NB4 (cell line): ENCODE measurements at regions not wholly inside any gene's neighbourhood (a gene's known extent, or its start where the extent isn't known, plus 50 kb on each side); places are given as distances from the start of the nearest gene placed in this dataset.

ENCODE experiments used
- DNase-seq: peaks from one replicate; pipeline ENCODE4 v3.0.0; 2010; ENCODE audit warnings: low read depth
- H3K4me3 ChIP-seq: one replicate; pipeline ENCODE4 v1.5.1; 2011; ENCODE audit warnings: mild to moderate bottlenecking, low read depth, low read length, moderate library complexity
- MYC ChIP-seq: IDR thresholded peaks from 2 replicates; pipeline ENCODE4 v1.6.1; 2011; ENCODE audit warnings: low read depth, low read length
- POLR2A ChIP-seq: IDR thresholded peaks from 2 replicates; pipeline ENCODE4 v1.6.1; 2011; ENCODE audit warnings: mild to moderate bottlenecking; ENCODE audit not compliant: insufficient read length; ENCODE audit errors: extremely low read depth
- TF ChIP-seq, protein P1 (sequence below): IDR thresholded peaks from 2 replicates; pipeline ENCODE4 v1.6.1; 2011; ENCODE audit warnings: low read depth, low read length
- TF ChIP-seq, protein P2 (sequence below): IDR thresholded peaks from one replicate; pipeline ENCODE4 v1.5.1; 2012; ENCODE audit warnings: low read depth, low read length

DNA sequence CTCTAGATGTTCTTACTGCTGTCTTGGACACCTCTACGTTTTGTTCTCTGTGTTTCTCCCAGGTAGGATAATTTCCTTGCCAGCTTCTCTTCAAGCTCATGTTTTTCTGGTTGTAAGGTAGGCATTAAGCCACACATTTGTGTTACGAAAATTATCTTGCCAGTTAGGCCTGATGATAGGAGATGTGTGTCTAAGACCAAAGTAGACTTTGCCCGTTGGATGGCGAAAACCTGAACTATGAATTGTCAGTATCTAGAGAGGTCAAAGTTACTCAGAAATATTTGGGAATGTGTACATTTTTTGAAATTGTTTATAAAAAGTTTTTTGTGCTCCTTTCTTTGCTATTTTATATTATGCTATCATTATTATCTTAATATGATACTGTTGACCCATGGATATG is 72.8 kb downstream of the FHIP1A start:
- TF ChIP-seq, protein P1, sequence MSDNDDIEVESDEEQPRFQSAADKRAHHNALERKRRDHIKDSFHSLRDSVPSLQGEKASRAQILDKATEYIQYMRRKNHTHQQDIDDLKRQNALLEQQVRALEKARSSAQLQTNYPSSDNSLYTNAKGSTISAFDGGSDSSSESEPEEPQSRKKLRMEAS, result no peak
- TF ChIP-seq MYC, result no peak
- TF ChIP-seq POLR2A, result no peak
- TF ChIP-seq, protein P2, sequence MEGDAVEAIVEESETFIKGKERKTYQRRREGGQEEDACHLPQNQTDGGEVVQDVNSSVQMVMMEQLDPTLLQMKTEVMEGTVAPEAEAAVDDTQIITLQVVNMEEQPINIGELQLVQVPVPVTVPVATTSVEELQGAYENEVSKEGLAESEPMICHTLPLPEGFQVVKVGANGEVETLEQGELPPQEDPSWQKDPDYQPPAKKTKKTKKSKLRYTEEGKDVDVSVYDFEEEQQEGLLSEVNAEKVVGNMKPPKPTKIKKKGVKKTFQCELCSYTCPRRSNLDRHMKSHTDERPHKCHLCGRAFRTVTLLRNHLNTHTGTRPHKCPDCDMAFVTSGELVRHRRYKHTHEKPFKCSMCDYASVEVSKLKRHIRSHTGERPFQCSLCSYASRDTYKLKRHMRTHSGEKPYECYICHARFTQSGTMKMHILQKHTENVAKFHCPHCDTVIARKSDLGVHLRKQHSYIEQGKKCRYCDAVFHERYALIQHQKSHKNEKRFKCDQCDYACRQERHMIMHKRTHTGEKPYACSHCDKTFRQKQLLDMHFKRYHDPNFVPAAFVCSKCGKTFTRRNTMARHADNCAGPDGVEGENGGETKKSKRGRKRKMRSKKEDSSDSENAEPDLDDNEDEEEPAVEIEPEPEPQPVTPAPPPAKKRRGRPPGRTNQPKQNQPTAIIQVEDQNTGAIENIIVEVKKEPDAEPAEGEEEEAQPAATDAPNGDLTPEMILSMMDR, result no peak

DNA sequence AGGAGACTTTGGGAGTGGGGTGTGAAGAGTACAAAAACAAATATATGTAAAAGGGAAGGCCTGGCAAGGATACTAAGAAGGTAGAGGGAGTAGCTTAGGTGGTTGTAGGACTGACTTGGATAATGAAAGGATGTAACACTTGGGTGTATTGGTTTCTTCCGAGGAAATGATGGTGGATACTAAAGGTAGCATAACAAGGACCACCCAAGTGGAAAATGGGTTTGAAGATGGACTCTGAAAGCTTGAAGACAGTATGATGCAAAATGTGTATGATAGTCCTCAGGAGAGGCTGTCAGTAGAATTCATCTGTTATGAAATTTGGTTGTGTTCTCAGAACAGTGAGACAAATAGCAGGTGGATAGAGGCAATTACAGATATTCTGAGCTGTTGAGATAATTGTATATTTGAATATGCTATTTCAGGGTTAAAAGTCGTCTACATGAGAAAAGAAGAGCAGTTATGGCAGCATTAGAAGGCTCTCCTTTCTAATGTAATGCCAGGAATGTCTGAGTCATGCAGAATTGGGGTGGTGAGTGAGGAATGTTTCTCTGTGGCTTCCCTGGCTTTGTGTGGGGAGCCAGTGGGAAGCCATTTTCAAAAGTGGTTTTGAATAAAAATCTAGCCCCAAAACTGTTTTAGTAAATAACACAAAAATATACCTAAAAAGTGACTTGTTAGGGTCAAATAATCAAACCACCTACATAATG is 75.6 kb downstream of the FHIP1A start:
- TF ChIP-seq MYC (no peak), POLR2A (no peak)
- TF ChIP-seq, protein P2, result no peak
- TF ChIP-seq, protein P1, result no peak
- no peak overlapping the region for H3K4me3 ChIP-seq
- no peak for DNase-seq

More for the DNA sequence above, 72.8 kb downstream of the FHIP1A start:
- no peak overlapping the region for H3K4me3 ChIP-seq
- no peak for DNase-seq

DNA sequence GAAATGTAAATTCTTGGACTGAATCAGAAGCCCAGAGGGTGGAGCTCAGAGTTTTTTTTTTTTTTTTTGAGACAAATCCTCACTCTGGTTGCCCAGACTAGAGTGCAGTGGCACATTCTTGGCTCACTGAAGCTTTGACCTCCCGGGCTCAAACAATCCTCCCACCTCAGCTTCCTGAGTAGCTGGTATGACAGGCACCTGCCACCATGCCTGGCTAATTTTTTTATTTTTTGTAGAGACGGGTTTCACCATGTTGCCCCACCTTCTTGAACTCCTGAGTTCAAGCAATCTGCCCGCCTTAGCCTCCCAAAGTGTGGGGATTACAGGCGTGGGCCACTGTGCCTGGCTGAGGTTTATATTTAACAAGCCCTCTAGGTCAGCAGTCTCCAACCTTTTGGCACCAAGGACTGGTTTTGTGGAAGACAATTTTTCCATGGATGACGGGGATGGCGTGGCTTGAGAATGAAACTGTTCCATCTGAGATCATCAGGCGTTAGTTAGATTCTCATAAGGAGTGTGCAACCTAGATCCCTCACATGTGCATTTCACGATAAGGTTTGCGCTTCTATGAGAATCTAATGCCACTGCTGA is 76.7 kb downstream of the FHIP1A start:
- no peak overlapping the region for H3K4me3 ChIP-seq
- DNase-seq, result no peak
- TF ChIP-seq POLR2A, result no peak
- TF ChIP-seq, protein P1, result no peak
- TF ChIP-seq, protein P2, result no peak
- no peak for TF ChIP-seq MYC

DNA sequence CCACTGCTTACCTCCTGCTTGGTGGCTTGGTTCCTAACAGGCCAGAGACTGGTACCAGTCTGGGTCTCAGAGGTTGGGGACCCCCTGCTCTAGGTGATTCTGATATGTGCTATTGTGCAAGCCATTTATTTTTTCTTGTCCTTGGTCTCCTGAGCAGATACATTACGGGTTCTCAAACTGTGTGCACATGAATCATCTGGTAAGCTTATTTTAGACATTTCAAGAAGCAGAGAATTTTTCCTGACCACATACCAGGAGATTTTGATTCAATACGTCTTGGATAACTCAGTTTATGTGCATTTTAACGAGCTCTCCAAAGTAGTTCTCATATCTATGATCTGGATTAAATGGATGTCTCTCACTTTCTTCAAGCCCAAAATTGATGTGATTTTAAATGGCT is 77.2 kb downstream of the FHIP1A start:
- no peak for DNase-seq
- no peak for TF ChIP-seq MYC
- TF ChIP-seq, protein P1, result no peak
- no peak for TF ChIP-seq POLR2A
- TF ChIP-seq, protein P2, result no peak
- H3K4me3 ChIP-seq, result no peak overlapping the region

DNA sequence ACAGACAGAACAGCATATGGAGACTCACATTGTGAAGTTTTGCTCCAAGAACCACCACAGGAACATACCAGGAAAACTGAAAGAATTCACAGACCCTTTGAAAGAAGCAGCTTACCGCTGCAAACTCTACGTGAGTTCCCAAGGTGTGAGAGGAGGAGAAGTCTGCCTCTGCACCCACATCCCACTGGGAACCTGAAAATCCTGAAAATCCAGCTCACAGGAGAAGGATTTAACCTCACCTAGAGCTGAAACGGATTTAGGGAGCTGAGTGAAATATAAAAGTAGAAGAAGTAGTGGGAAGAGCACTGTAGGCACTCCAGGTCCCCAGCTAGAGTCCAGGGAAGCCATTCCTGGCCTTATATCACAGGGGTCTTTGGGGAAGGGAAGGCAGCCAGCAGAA is 80.0 kb downstream of the FHIP1A start:
- no peak for TF ChIP-seq MYC
- TF ChIP-seq, protein P2, result no peak
- TF ChIP-seq, protein P1, result no peak
- no peak for TF ChIP-seq POLR2A
- DNase-seq, result no peak
- H3K4me3 ChIP-seq, result no peak overlapping the region
